ENCODE measurements at regions not wholly inside any gene's neighbourhood (a gene's known extent, or its start where the extent isn't known, plus 50 kb on each side); places are given as distances from the start of the nearest gene placed in this dataset.

GRCh38 chr2:48170281-48170680, 144.2 kb upstream of the FOXN2 start:
- TF ChIP-seq CTCF (IDR thresholded peaks at IDR 0.05) (no peak), POLR2A (IDR thresholded peaks at IDR 0.05) (no peak), POLR2AphosphoS5 (IDR thresholded peaks at IDR 0.05) (no peak), EP300 (IDR thresholded peaks at IDR 0.05; ENCODE audit: low read depth) (no peak)
